Activated CD4-positive, alpha-beta T cell treated with anti-CD3 and anti-CD28 coated beads for 4 hours (primary cell): ENCODE measurements at regions not wholly inside any gene's neighbourhood (a gene's known extent, or its start where the extent isn't known, plus 50 kb on each side); places are given as distances from the start of the nearest gene placed in this dataset.
A peak's percentile ranks its signal among the peaks of the same experiment; 100 is the strongest.
"Not testable (repeated sequence)": the region's sequence is repeated elsewhere in the genome, so short reads cannot be mapped to it uniquely, and the experiment has no call there.

ENCODE experiments used
- DNase-seq, 2 donors: peaks; one replicate each; pipeline ENCODE4 v3.0.0-alpha.2; 2020

- not testable (repeated sequence) for DNase-seq
These were observed 112.0 kb downstream of the NPIPB11 start for GRCh38 chr16:29294400-29294933.

GRCh38 chr16:29293545-29293944, 113.0 kb downstream of the NPIPB11 start:
- not testable (repeated sequence) for DNase-seq

- not testable (repeated sequence) for DNase-seq
These were observed 113.5 kb downstream of the NPIPB11 start for GRCh38 chr16:29292952-29293471.

- not testable (repeated sequence) for DNase-seq
These were observed 114.9 kb downstream of the NPIPB11 start for GRCh38 chr16:29291329-29292271.

GRCh38 chr16:29290631-29291247, 115.8 kb downstream of the NPIPB11 start:
- DNase-seq, result peak; percentile 50 to 59

- not testable (repeated sequence) for DNase-seq
These were observed 116.8 kb downstream of the NPIPB11 start for GRCh38 chr16:29289516-29290239.

- not testable (repeated sequence) for DNase-seq
These were observed 117.6 kb downstream of the NPIPB11 start for GRCh38 chr16:29288711-29289474.

- not testable (repeated sequence) for DNase-seq
These were observed 118.5 kb downstream of the NPIPB11 start for GRCh38 chr16:29287871-29288535.

GRCh38 chr16:29287246-29287645, 119.3 kb downstream of the NPIPB11 start:
- DNase-seq, result not testable (repeated sequence)

- DNase-seq, result not testable (repeated sequence)
These were observed 119.7 kb downstream of the NPIPB11 start for GRCh38 chr16:29286796-29287195.

GRCh38 chr16:29286161-29286560, 120.3 kb downstream of the NPIPB11 start:
- DNase-seq, result not testable (repeated sequence)

- DNase-seq, result not testable (repeated sequence)
These were observed 121.2 kb downstream of the NPIPB11 start for GRCh38 chr16:29285151-29285885.

- DNase-seq, result not testable (repeated sequence)
These were observed 121.8 kb downstream of the NPIPB11 start for GRCh38 chr16:29284723-29285122.

- not testable (repeated sequence) for DNase-seq
These were observed 122.4 kb downstream of the NPIPB11 start for GRCh38 chr16:29284159-29284558.

GRCh38 chr16:29278097-29278871, 128.2 kb downstream of the NPIPB11 start:
- not testable (repeated sequence) for DNase-seq

- not testable (repeated sequence) for DNase-seq
These were observed 130.1 kb downstream of the NPIPB11 start for GRCh38 chr16:29276446-29276845.

- not testable (repeated sequence) for DNase-seq
These were observed 132.2 kb downstream of the NPIPB11 start for GRCh38 chr16:29274055-29275035.
